GM21723 (cell line): ENCODE measurements at regions not wholly inside any gene's neighbourhood (a gene's known extent, or its start where the extent isn't known, plus 50 kb on each side); places are given as distances from the start of the nearest gene placed in this dataset.

ENCODE experiments used
- ATAC-seq: cut with Tn5 transposase; IDR thresholded peaks from one replicate; pipeline ENCODE4 v1.9.1; 2021; ENCODE audit warnings: mild to moderate bottlenecking, moderate library complexity; ENCODE audit not compliant: unreplicated experiment

- no peak for ATAC-seq
These were observed 50.3 kb downstream of the UTRN start for GRCh38 chr6:144335311-144335861.

GRCh38 chr6:144335914-144336313 is 50.8 kb downstream of the UTRN start:
- peak; percentile 53 for ATAC-seq

GRCh38 chr6:144336900-144337299 is 51.8 kb downstream of the UTRN start:
- ATAC-seq, result no peak

DNA sequence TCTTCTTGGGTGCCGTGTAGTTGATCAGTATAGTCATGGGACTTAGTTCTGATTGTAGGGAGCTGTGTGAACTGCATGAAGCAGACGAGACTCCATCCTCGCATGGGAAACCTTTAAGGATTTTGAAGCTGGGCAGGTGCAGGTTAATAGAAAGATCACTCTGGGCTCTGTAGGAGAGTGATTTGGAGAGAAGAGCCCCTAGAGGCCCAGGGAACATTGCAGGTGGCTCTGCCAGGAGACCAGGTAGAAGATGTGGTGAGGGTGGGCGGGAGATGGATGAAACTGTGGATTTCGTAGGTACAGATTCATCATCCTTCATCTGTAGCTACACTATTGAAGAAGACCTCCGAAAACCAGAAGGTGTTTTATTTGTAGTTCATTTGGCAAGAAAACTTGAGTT is 53.3 kb downstream of the UTRN start:
- ATAC-seq, result no peak

DNA sequence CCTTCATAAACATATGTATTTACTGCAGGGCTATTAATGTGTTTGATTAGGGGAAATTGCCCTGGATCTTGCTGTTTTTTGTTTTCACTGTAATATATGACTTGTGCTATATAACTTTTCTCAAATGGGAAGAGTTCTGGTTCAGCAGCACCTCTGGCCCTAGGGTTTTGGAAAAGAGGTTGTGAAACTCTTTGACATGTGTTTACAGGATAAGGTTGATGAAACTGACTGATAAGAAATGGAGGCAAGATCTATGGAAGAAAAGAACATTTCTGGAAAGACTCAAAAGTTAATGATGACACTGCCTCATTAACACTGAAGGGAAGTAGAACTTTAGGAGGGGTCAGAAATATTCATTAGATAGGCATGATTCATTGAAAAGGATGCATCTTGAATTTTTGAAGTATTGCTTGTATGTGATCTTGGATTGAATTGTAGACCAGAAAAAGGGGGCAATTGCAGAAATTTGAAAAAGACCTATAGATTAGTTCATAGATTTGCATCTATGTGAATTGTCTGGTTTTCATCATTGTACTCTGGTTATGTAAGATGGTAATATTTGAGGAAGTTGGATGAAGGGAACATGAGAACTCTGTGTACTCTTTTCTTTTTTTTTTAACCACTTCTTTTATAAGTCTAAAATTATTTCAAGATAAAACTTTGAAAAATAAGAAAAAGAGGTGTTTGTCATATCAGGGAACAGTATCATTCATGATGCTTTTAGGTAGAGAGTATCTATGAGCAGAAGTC is 54.0 kb downstream of the UTRN start:
- no peak for ATAC-seq

DNA sequence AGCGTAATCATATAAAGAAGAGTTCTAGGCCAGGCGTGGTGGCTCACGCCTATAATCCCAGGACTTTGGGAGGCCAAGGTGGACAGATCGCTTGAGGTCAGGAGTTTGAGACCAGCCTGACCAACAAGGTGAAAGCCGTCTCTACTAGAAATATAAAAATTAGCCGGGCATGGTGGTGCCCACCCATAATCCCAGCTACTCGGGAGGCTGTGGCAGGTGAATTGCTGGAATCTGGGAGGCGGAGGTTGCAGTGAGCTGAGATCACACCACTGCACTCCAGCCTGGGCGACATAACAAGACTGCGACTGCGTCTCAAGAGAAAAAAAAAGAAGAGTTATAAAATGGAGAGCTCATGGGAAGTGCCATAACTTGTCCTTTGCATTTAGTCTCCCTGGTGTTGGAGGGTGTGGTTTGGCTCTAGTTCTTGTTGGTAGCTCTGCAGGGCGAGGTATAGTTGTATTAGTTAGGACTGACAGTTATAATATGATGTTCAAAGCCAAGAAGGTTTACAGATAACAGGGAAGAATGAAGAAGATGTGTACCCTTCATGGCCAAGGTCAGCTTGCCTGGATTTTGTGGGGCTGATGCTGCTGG is 54.8 kb downstream of the UTRN start:
- no peak for ATAC-seq

DNA sequence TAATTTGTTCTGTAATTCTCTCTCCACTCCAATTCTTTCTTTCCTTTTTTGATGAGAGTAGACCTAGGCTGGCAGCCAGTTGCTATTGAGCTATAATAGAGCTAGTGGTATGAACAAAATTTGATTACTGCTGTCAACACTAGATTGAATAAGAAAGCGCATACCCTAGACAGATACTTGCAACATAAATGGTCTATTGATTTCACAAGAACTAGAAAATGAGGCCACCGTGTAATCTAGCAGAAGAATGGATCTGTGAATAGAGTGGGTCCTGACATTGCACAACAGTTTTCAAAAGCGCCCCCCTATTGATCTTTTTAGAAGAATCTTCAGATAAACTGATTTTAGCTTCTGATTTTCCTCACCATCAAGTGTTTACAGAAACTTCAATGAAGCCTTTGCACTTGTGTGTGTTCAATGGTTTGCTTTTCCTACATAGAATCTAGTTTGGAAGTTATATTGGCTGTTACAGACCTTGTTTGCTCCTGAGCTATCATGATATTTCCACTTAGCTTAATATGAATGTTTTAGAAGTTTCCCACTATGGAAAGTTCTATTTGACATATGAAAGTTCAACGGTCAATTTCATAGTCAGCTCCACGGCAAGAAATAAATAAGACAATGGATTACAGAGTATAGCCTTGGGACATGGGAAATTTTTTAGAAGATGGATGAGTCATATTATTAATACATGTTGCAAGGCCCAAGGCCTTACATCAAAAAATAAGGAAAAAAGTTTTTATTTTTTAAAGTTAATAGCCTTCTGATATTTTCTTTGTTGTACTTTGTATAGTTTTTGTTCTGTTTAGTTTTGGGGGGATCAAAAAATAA is 55.6 kb downstream of the UTRN start:
- no peak for ATAC-seq

DNA sequence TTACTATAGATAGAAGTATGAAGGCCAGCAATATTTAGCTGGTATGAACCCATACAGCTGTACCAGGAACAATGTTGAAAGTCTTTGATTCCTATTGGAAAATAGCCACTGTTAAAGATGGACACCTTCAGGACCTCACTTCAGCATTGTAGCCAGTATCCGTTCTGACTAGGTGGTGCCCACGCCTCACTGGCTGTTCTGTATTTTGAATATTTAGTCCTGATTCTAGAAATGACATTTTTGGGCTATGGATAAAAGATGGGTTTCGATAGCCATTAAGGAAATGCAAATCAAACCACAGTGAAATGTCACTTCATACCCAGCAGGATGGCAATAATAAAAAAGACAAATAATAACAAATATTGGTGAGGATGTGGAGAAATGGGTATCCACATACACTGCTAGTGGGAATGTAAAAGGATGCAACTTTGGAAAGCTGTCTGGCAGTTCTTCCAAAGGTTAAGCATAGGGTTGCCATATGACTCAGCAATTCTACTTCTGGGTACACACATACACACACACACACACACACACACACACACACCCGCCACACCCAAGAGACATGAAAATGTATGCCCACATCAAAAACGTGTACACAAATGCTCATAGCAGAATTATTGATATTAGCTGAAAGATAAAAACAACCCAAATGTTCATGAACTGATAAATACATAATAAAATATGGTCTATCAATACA is 56.8 kb downstream of the UTRN start:
- peak; percentile 35 for ATAC-seq

- peak; percentile 54 for ATAC-seq
These were observed 58.7 kb downstream of the UTRN start for GRCh38 chr6:144343701-144344428.

DNA sequence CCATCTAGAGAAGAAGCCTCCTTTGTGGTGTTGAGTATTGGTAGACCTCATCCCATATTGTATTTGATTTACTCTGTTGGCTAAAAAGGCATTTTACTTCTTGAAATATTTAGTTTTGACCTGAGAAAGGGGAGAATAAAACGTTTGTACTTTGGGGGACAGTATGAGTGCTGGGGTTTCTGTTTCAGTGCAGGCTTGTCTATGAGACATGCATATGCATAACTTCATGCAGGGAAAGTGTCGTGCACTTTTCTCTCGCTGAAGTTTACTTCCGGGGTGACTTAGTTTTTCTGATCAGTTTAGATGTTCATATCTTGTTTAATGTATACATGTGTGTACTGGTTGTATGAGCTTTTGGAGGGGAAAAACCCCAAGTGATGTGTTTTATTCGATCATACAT is 59.5 kb downstream of the UTRN start:
- ATAC-seq, result peak; percentile 49

DNA sequence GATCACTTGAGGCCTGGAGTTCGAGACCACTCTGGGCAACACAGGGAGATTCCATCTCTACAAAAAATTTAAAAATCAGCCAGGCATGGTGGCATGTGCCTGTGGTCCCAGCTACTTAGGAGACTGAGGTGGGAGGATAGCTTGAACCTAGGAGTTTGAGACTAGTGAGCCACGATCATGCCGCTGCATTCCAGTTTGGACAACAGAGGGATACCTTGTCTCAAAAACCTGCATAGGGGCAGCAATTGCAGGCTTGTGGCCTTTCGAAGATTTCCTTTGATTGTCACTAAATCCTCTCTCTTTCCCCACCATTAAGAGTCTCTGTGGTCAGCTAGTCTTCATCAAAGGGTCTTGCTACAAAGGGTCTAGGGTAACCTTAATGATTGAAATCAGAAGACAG is 60.3 kb downstream of the UTRN start:
- ATAC-seq, result no peak

DNA sequence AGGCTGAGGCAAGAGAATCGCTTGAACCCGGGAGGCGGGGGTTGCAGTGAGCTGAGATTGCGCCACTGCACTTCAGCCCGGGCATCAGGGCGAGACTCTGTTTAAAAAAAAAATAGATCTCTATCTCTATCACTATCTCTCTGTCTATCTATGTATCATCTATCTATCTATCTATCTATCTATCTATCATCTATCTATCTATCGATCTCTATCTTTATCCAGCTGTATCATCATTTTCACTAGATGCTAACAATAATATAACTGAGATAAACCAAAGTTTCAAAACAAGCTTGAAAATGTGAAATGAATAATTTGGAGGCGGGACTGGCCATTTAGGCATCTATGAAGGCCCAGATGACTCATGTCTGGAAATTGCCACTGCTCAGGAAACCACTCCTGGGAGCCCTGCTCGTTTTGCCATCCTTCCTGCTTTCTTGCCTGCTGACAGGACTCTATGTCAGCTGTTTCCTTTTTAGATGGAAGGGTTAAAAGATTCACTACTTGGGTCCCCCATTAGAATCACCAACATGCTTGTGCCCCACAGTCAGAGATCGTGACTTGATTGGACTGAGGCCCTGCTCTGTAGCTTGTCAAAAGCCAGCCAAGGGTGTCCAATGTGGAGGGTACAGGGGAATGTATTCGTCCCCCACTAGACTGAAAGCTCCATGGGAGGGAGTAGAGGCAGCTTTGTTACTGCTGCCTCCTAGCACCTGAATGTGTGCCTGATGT is 61.7 kb downstream of the UTRN start:
- no peak for ATAC-seq

GRCh38 chr6:144347448-144347759 is 62.3 kb downstream of the UTRN start:
- ATAC-seq, result no peak

DNA sequence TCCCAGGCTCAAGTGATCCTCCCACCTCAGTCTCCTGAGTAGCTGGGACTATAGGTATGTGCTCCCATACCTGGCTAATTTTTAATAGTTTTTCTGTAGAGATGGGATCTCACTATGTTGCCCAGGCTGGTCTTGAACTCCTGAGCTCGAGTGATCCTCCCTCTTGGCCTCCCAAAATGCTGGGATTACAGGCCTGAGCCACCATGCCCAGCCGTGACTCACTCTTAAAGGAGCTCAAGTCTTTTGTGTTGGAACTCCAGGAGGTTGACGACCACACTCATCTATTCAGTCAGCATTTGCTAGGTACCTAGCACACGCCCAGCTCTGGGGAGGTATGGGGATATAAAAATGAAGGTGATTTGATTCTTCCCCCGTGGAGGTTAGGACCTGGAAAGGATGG is 62.8 kb downstream of the UTRN start:
- ATAC-seq, result no peak

DNA sequence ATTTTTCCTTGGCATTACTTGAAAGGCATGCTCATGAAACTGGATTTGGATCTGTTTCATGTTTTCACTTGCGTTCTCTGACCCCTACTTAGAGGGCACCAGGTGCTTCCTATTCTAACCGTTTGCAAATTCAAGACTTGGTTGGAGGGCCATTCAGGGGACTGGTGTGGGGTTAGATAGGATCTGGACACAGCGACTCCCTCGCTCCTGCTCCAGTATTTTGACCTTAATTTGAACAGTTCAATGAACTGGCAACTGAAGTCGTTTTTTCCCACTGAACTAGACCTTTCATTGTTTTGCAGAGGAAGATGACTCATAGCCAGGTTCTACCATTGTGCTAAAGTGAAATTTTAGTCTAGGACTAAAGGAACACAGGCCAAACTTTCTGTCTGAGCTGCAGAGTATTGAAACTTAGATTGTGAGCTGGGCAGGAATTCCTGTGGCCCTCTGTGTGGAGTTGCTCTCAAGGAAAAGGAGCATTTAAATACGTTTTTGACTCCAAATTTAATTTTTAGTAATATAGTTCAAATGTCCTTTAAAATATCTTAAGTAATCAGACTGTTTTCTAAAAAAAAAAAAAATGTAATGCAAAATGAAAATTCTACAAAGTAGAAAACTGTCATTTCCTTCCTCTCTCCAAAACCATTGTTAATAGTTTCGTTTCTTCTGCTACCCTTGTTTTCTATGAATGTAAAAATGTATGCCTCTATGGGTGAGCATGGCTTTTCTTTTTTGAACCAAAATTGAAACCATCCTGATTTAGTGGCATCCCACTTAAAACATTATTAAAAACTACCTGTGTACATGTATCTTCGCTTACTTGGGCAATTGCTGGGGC is 64.8 kb downstream of the UTRN start:
- peak; percentile 53 for ATAC-seq

DNA sequence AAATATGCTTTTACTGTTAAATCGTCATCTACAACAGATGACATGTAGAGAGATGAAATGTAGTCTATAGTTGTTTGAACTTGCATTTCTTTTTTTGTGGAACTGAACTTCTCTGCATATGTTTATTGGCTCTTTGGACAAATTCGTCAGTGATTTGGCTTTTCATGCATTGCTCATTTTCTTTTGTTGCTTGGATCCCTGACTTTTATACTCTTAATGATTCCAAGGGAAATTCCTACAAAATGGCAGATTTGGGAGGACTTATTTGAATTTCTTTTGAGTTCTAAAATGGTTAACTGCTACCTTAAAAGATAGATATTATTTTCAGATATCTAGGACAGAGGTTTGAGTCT is 65.4 kb downstream of the UTRN start:
- no peak for ATAC-seq

- no peak for ATAC-seq
These were observed 66.4 kb downstream of the UTRN start for GRCh38 chr6:144351379-144352127.

GRCh38 chr6:144352331-144352730 is 67.2 kb downstream of the UTRN start:
- peak; percentile 27 for ATAC-seq
